DND-41 (cell line): ENCODE measurements at regions not wholly inside any gene's neighbourhood (a gene's known extent, or its start where the extent isn't known, plus 50 kb on each side); places are given as distances from the start of the nearest gene placed in this dataset.

Experiments used
- ATAC-seq: fragments of 200-7000 bp; cut with Tn5 transposase; 3 replicates; pipeline ENCODE4 v1.9.1; 2021; ENCODE audit warnings: low read depth; ENCODE audit not compliant: insufficient read depth
- DNase-seq: peaks from one replicate; pipeline ENCODE4 v3.0.0-alpha.2; 2020
- H2AFZ ChIP-seq: 2 replicates; pipeline ENCODE4 v1.6.0; 2012; ENCODE audit warnings: low read depth, low read length
- H3K27ac ChIP-seq: 2 replicates; pipeline ENCODE4 v1.5.1; 2012; ENCODE audit warnings: low read length, inconsistent platforms
- H3K27me3 ChIP-seq: fragments of 200-600 bp; sonication (generic); 2 replicates; pipeline ENCODE4 v1.6.0; 2012; ENCODE audit warnings: low read length, mild to moderate bottlenecking, inconsistent platforms; ENCODE audit not compliant: insufficient read depth, poor library complexity
- H3K36me3 ChIP-seq: 2 replicates; pipeline ENCODE4 v1.5.1; 2012; ENCODE audit warnings: low read length, inconsistent platforms; ENCODE audit not compliant: insufficient read depth
- H3K4me1 ChIP-seq: 2 replicates; pipeline ENCODE4 v1.5.1; 2012; ENCODE audit warnings: mild to moderate bottlenecking, low read length; ENCODE audit not compliant: insufficient read depth
- H3K4me2 ChIP-seq: 2 replicates; pipeline ENCODE4 v1.6.0; 2012; ENCODE audit warnings: mild to moderate bottlenecking, moderate library complexity, low read length, inconsistent platforms; ENCODE audit not compliant: insufficient read depth
- H3K4me3 ChIP-seq, 2 experiments: fragments of 200-600 bp in 1 of 2; shearing (Covaris generic) in 1 of 2; 2 replicates each; pipeline ENCODE4 v1.5.1; 2012 to 2016; ENCODE audit warnings: inconsistent platforms in 2 of 2, low read length in 2 of 2, mild to moderate bottlenecking in 2 of 2, low read depth in 1 of 2, moderate library complexity in 1 of 2
- H3K79me2 ChIP-seq: 2 replicates; pipeline ENCODE4 v1.6.0; 2012; ENCODE audit warnings: low read length, inconsistent platforms; ENCODE audit not compliant: insufficient read depth
- H3K9ac ChIP-seq: 2 replicates; pipeline ENCODE4 v1.6.0; 2012; ENCODE audit warnings: low read depth, mild to moderate bottlenecking, inconsistent platforms, low read length, moderate library complexity
- H3K9me3 ChIP-seq: 2 replicates; pipeline ENCODE4 v1.5.1; 2012; ENCODE audit warnings: low read length, moderate library complexity, mild to moderate bottlenecking, inconsistent platforms; ENCODE audit not compliant: insufficient read depth, severe bottlenecking
- H4K20me1 ChIP-seq: 2 replicates; pipeline ENCODE4 v1.6.0; 2012; ENCODE audit warnings: low read length; ENCODE audit not compliant: insufficient read depth
- CTCF ChIP-seq: IDR thresholded peaks from 2 replicates; pipeline ENCODE4 v1.5.1; 2012; ENCODE audit warnings: borderline replicate concordance, low read length, moderate library complexity, mild to moderate bottlenecking; ENCODE audit not compliant: poor library complexity, severe bottlenecking; ENCODE audit errors: extremely low read depth
- EZH2 ChIP-seq: IDR thresholded peaks from 3 replicates; pipeline ENCODE4 v1.6.1; 2012; ENCODE audit warnings: borderline replicate concordance, low read depth, mild to moderate bottlenecking, moderate library complexity, low read length, inconsistent platforms; ENCODE audit not compliant: severe bottlenecking

- H3K27ac ChIP-seq: no peak overlapping the region
- no peak for ATAC-seq
- H3K4me1 ChIP-seq: no peaks in the 10 kb centered on the region
Measured at GRCh38 chr5:86756839-86757238, 139.1 kb downstream of the COX7C start.

GRCh38 chr5:86757824-86758223, 140.1 kb downstream of the COX7C start:
- DNase-seq: no peak
- TF ChIP-seq EZH2 (no peak), CTCF (no peak)
- Histone ChIP-seq H3K9ac (no peak overlapping the region), H3K79me2 (no peaks in the 10 kb centered on the region), H3K36me3 (no peaks in the 10 kb centered on the region), H3K4me2 (no peak overlapping the region), H4K20me1 (no peaks in the 10 kb centered on the region), H3K27ac (no peak overlapping the region), H3K4me3 (no peak overlapping the region), H3K4me1 (no peaks in the 10 kb centered on the region), H3K27me3 (no peaks in the 10 kb centered on the region), H3K9me3 (no peaks in the 10 kb centered on the region), H2AFZ (no peak overlapping the region)
- ATAC-seq: no peak

More at GRCh38 chr5:86756839-86757238, 139.1 kb downstream of the COX7C start:
- H4K20me1 ChIP-seq: no peaks in the 10 kb centered on the region
- no peak for DNase-seq
- H3K36me3 ChIP-seq: no peaks in the 10 kb centered on the region
- H3K9ac ChIP-seq: no peak overlapping the region
- H3K27me3 ChIP-seq: no peaks in the 10 kb centered on the region
- no peaks in the 10 kb centered on the region for H3K9me3 ChIP-seq
- no peak overlapping the region for H3K4me2 ChIP-seq
- no peak overlapping the region for H2AFZ ChIP-seq
- TF ChIP-seq EZH2: no peak
- no peak for TF ChIP-seq CTCF
- H3K4me3 ChIP-seq: no peak overlapping the region
- no peaks in the 10 kb centered on the region for H3K79me2 ChIP-seq

GRCh38 chr5:86760661-86761060, 142.9 kb downstream of the COX7C start:
- TF ChIP-seq EZH2 (no peak), CTCF (no peak)
- no peaks in the 10 kb centered on the region for H3K27me3 ChIP-seq
- H3K4me2 ChIP-seq: no peak overlapping the region
- H3K27ac ChIP-seq: no peak overlapping the region
- H3K4me1 ChIP-seq: no peaks in the 10 kb centered on the region
- H3K9ac ChIP-seq: no peak overlapping the region
- no peak overlapping the region for H3K4me3 ChIP-seq
- H2AFZ ChIP-seq: no peak overlapping the region
- no peaks in the 10 kb centered on the region for H3K79me2 ChIP-seq
- no peaks in the 10 kb centered on the region for H3K9me3 ChIP-seq
- no peaks in the 10 kb centered on the region for H4K20me1 ChIP-seq
- H3K36me3 ChIP-seq: no peaks in the 10 kb centered on the region
- ATAC-seq (no peak), DNase-seq (no peak)

- TF ChIP-seq CTCF: no peak
- TF ChIP-seq EZH2: no peak
- no peak overlapping the region for H3K4me3 ChIP-seq
- no peaks in the 10 kb centered on the region for H4K20me1 ChIP-seq
- H3K79me2 ChIP-seq: no peaks in the 10 kb centered on the region
- H3K4me2 ChIP-seq: no peak overlapping the region
- no peak overlapping the region for H3K9ac ChIP-seq
- H2AFZ ChIP-seq: no peak overlapping the region
- H3K9me3 ChIP-seq: no peaks in the 10 kb centered on the region
- no peaks in the 10 kb centered on the region for H3K4me1 ChIP-seq
- no peak for ATAC-seq
- no peaks in the 10 kb centered on the region for H3K36me3 ChIP-seq
- no peaks in the 10 kb centered on the region for H3K27me3 ChIP-seq
- H3K27ac ChIP-seq: no peak overlapping the region
- no peak for DNase-seq
Measured at GRCh38 chr5:86763929-86764328, 146.2 kb downstream of the COX7C start.
